Neural cell (in vitro differentiated cells): ENCODE measurements at regions not wholly inside any gene's neighbourhood (a gene's known extent, or its start where the extent isn't known, plus 50 kb on each side); places are given as distances from the start of the nearest gene placed in this dataset.

Experiments
- H2AFZ ChIP-seq: fragments of 200-600, 300-800 bp; sonication (generic), shearing (Covaris generic); 2 replicates; pipeline ENCODE4 v1.6.0; 2014; ENCODE audit warnings: low read depth, mild to moderate bottlenecking, antibody characterized with exemption, low read length, moderate library complexity
- H3F3A ChIP-seq: fragments of 200-600 bp; shearing (Covaris generic); 2 replicates; pipeline ENCODE4 v1.6.1; 2016; ENCODE audit warnings: mild to moderate bottlenecking, moderate library complexity, mixed read lengths, antibody characterized with exemption, low read length; ENCODE audit not compliant: insufficient read depth, poor library complexity, severe bottlenecking
- H3K27ac ChIP-seq: fragments of 200-600, 300-800 bp; sonication (generic), shearing (Covaris generic); 2 replicates; pipeline ENCODE4 v1.5.1; 2014; ENCODE audit warnings: mild to moderate bottlenecking, low read length, moderate library complexity
- H3K27me3 ChIP-seq: fragments of 300-800, 200-600 bp; sonication (generic), shearing (Covaris generic); 2 replicates; pipeline ENCODE4 v1.6.0; 2014; ENCODE audit warnings: mild to moderate bottlenecking, low read depth, low read length, moderate library complexity; ENCODE audit not compliant: insufficient read depth
- H3K36me3 ChIP-seq: fragments of 300-800, 200-600 bp; sonication (generic), shearing (Covaris generic); 2 replicates; pipeline ENCODE4 v1.5.1; 2014; ENCODE audit warnings: mild to moderate bottlenecking, antibody characterized with exemption, low read length, moderate library complexity; ENCODE audit not compliant: insufficient read depth
- H3K4me2 ChIP-seq: fragments of 300-800, 200-600 bp; sonication (generic), shearing (Covaris generic); 2 replicates; pipeline ENCODE4 v1.6.0; 2014; ENCODE audit warnings: mild to moderate bottlenecking, low read length
- H3K4me3 ChIP-seq: fragments of 300-800, 200-600 bp; sonication (generic), shearing (Covaris generic); 2 replicates; pipeline ENCODE4 v1.5.1; 2014; ENCODE audit warnings: mild to moderate bottlenecking, low read length, moderate library complexity
- H3K79me2 ChIP-seq: fragments of 200-600 bp; shearing (Covaris generic); replicated peaks from 2 replicates; pipeline ENCODE4 v1.6.0; 2014; ENCODE audit warnings: mild to moderate bottlenecking, low read length, moderate library complexity; ENCODE audit not compliant: insufficient read depth
- H3K9ac ChIP-seq: fragments of 300-800, 200-600 bp; sonication (generic), shearing (Covaris generic); 2 replicates; pipeline ENCODE4 v1.6.1; 2016; ENCODE audit warnings: mild to moderate bottlenecking, low read length, mixed read lengths
- H3K9me2 ChIP-seq: fragments of 200-600 bp; shearing (Covaris generic); 2 replicates; pipeline ENCODE4 v1.6.1; 2016; ENCODE audit warnings: mild to moderate bottlenecking, low read length, mixed read lengths; ENCODE audit not compliant: insufficient read depth
- H3K9me3 ChIP-seq: fragments of 200-600, 300-800 bp; sonication (generic), shearing (Covaris generic); 2 replicates; pipeline ENCODE4 v1.6.1; 2016; ENCODE audit warnings: mild to moderate bottlenecking, mixed run types, low read length, moderate library complexity, mixed read lengths
- H4K20me1 ChIP-seq: fragments of 200-600 bp; shearing (Covaris generic); 2 replicates; pipeline ENCODE4 v1.6.1; 2016; ENCODE audit warnings: mild to moderate bottlenecking, mixed run types; ENCODE audit not compliant: insufficient read depth
- EP300 ChIP-seq: fragments of 450-650 bp; conservative IDR thresholded peaks from 2 replicates; pipeline ENCODE4 v1.6.1; 2014; ENCODE audit warnings: antibody characterized with exemption, mild to moderate bottlenecking, moderate library complexity; ENCODE audit not compliant: poor library complexity, severe bottlenecking
- EZH2 ChIP-seq: fragments of 200-600, 300-800 bp; shearing (Covaris generic), sonication (generic); IDR thresholded peaks from 2 replicates; pipeline ENCODE4 v1.6.1; 2014; ENCODE audit warnings: antibody characterized with exemption, low read length, borderline replicate concordance, mild to moderate bottlenecking; ENCODE audit not compliant: insufficient read depth, poor library complexity, severe bottlenecking
- MXI1 ChIP-seq: fragments of 450-650 bp; conservative IDR thresholded peaks from 2 replicates; pipeline ENCODE4 v1.6.1; 2014; ENCODE audit warnings: antibody characterized with exemption, mild to moderate bottlenecking; ENCODE audit not compliant: poor library complexity, severe bottlenecking
- POLR2AphosphoS5 ChIP-seq: IDR thresholded peaks from 2 replicates; pipeline ENCODE4 v1.6.1; 2012
- RAD21 ChIP-seq: fragments of 450-650 bp; conservative IDR thresholded peaks from 2 replicates; pipeline ENCODE4 v1.6.1; 2014; ENCODE audit warnings: antibody characterized with exemption, mild to moderate bottlenecking, moderate library complexity
- SMC3 ChIP-seq: fragments of 450-650 bp; conservative IDR thresholded peaks from 2 replicates; pipeline ENCODE4 v1.6.1; 2014; ENCODE audit warnings: antibody characterized with exemption, mild to moderate bottlenecking, moderate library complexity; ENCODE audit not compliant: poor library complexity
- TAF1 ChIP-seq: IDR thresholded peaks from 2 replicates; pipeline ENCODE4 v1.6.1; 2012; ENCODE audit warnings: low read depth
- TF ChIP-seq, protein P1 (sequence below): IDR thresholded peaks from 2 replicates; pipeline ENCODE4 v1.6.1; 2012; ENCODE audit warnings: borderline replicate concordance
- TF ChIP-seq, protein P2 (sequence below): fragments of 450-650 bp; IDR thresholded peaks from 2 replicates; pipeline ENCODE4 v1.5.1; 2014; ENCODE audit warnings: antibody characterized with exemption, mild to moderate bottlenecking, moderate library complexity; ENCODE audit not compliant: poor library complexity, severe bottlenecking

DNA sequence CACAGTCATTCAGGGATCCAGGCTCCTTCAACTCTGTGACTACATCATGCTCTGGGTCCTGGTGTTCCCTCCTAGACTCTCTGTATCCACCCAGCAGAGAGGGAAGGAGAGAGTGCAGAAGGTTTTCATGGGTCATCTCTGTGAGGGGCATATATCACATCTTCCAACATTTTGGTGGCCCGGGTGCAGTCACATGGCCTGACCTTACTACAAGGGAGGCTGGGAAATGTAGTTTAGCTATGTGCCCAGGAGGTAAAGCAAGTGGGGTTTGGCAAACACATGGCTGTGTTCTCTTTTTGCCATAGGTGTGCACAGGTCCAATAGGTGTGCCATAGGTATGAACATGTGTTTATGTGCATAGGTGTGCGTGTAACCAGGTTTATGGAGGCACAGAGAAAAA lies 222.2 kb upstream of the EEF2KMT start:
- no peak overlapping the region for H3K4me2 ChIP-seq
- no peaks in the 10 kb centered on the region for H3K27me3 ChIP-seq
- no peaks in the 10 kb centered on the region for H3K9me3 ChIP-seq
- H3K9ac ChIP-seq = no peak overlapping the region
- TF ChIP-seq EZH2 (no peak), EP300 (no peak), RAD21 (no peak), POLR2AphosphoS5 (no peak), SMC3 (no peak), MXI1 (no peak), TAF1 (no peak)
- TF ChIP-seq, protein P1, sequence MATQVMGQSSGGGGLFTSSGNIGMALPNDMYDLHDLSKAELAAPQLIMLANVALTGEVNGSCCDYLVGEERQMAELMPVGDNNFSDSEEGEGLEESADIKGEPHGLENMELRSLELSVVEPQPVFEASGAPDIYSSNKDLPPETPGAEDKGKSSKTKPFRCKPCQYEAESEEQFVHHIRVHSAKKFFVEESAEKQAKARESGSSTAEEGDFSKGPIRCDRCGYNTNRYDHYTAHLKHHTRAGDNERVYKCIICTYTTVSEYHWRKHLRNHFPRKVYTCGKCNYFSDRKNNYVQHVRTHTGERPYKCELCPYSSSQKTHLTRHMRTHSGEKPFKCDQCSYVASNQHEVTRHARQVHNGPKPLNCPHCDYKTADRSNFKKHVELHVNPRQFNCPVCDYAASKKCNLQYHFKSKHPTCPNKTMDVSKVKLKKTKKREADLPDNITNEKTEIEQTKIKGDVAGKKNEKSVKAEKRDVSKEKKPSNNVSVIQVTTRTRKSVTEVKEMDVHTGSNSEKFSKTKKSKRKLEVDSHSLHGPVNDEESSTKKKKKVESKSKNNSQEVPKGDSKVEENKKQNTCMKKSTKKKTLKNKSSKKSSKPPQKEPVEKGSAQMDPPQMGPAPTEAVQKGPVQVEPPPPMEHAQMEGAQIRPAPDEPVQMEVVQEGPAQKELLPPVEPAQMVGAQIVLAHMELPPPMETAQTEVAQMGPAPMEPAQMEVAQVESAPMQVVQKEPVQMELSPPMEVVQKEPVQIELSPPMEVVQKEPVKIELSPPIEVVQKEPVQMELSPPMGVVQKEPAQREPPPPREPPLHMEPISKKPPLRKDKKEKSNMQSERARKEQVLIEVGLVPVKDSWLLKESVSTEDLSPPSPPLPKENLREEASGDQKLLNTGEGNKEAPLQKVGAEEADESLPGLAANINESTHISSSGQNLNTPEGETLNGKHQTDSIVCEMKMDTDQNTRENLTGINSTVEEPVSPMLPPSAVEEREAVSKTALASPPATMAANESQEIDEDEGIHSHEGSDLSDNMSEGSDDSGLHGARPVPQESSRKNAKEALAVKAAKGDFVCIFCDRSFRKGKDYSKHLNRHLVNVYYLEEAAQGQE = no peak
- TF ChIP-seq, protein P2, sequence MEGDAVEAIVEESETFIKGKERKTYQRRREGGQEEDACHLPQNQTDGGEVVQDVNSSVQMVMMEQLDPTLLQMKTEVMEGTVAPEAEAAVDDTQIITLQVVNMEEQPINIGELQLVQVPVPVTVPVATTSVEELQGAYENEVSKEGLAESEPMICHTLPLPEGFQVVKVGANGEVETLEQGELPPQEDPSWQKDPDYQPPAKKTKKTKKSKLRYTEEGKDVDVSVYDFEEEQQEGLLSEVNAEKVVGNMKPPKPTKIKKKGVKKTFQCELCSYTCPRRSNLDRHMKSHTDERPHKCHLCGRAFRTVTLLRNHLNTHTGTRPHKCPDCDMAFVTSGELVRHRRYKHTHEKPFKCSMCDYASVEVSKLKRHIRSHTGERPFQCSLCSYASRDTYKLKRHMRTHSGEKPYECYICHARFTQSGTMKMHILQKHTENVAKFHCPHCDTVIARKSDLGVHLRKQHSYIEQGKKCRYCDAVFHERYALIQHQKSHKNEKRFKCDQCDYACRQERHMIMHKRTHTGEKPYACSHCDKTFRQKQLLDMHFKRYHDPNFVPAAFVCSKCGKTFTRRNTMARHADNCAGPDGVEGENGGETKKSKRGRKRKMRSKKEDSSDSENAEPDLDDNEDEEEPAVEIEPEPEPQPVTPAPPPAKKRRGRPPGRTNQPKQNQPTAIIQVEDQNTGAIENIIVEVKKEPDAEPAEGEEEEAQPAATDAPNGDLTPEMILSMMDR = no peak
- H2AFZ ChIP-seq = no peak overlapping the region
- H3F3A ChIP-seq = no peaks in the 10 kb centered on the region
- no peaks in the 10 kb centered on the region for H3K79me2 ChIP-seq
- H3K27ac ChIP-seq = no peak overlapping the region
- no peak overlapping the region for H3K4me3 ChIP-seq
- no peaks in the 10 kb centered on the region for H3K36me3 ChIP-seq
- no peaks in the 10 kb centered on the region for H3K9me2 ChIP-seq
- no peaks in the 10 kb centered on the region for H4K20me1 ChIP-seq

DNA sequence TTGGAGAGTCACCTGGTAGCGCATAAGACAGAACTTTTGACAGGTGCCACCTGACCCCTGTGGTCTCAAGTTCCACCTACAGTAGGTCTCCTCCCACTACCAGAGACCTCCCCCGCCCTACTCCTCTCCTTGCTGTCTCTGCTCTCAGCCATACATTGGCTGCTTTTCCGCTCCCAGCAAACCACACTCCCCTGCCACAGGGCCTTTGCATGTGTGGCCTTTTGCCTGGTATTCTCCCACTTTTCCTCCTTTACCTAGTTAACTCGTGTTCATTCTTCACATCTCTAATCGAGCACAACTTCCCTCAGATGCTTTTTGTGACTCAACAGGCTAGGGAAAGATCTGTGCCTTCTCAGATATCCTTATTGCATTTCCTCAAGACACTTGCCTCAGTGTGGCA lies 218.3 kb upstream of the EEF2KMT start:
- Histone ChIP-seq H3K27ac (no peak overlapping the region), H3K9ac (no peak overlapping the region), H3K79me2 (no peaks in the 10 kb centered on the region), H3F3A (no peaks in the 10 kb centered on the region), H3K9me3 (no peaks in the 10 kb centered on the region), H3K36me3 (no peaks in the 10 kb centered on the region), H4K20me1 (no peaks in the 10 kb centered on the region), H2AFZ (no peak overlapping the region), H3K4me3 (no peak overlapping the region), H3K9me2 (no peaks in the 10 kb centered on the region), H3K27me3 (no peaks in the 10 kb centered on the region), H3K4me2 (no peak overlapping the region)
- TF ChIP-seq EP300 = no peak
- TF ChIP-seq, protein P1 = no peak
- no peak for TF ChIP-seq MXI1
- no peak for TF ChIP-seq SMC3
- TF ChIP-seq TAF1 = no peak
- TF ChIP-seq POLR2AphosphoS5 = no peak
- TF ChIP-seq, protein P2 = no peak
- TF ChIP-seq RAD21 = no peak
- no peak for TF ChIP-seq EZH2
